Cardiac septum (tissue), 1 donor: ENCODE measurements at regions not wholly inside any gene's neighbourhood (a gene's known extent, or its start where the extent isn't known, plus 50 kb on each side); places are given as distances from the start of the nearest gene placed in this dataset.

Experiments used
- DNase-seq: peaks from one replicate; pipeline ENCODE4 v3.0.0-alpha.2; 2020; ENCODE audit warnings: low spot score
- intact Hi-C: fragments of 100-400 bp; cut with DNase I; formaldehyde crosslinking; loops from one replicate; pipeline ENCODE4 v1.14.0; 2022
- donor health status: DM: no; HTN: no; CAD: no.

DNA sequence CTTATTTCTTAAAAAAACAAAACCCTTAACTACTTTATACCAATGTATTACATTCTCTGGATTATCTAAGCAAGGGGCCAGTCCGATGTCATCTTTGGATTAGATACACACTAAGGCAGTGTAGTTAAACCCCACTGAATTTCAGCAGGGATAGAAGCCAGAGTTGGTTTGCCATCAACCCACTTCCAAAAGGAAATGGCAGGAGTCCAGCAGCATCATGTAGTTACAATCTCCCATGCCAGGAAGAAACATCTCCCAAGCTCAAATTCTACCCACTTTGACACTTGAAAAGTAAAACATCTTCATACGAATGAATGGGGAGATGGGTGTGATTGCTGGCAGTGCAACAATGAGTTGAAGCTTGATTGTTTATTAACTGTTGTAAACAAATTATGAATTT, 203.5 kb upstream of the PLXNC1 start:
- intact Hi-C loops = no loop called here
- no peak for DNase-seq

DNA sequence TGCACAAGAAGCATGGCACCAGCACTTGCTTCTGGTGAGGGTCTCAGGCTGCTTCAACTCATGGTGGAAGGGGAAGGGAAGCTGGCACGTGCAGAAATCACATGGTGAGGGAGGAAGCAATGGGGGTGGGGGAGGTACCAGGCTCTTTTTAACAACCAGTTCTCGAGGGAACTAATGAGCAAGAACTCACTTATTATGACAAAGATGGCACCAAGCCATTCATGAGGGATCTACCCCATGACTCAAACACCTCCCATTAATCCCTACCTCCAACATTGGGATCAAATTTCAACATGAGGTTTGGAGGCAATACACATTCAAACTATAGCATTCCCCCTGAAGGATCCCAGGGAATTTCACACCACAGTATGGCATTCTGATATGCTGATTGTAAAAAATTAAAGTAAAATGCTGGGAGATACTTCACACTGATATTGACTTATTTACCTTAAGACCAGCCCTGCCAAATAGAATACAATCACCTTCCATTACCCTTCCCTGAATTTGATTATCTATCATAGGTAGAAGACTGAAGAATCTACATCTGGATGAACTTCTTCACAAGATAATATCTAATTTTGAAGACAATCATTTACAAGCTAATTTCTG, 201.7 kb upstream of the PLXNC1 start:
- DNase-seq = no peak
- intact Hi-C loops = no loop called here

DNA sequence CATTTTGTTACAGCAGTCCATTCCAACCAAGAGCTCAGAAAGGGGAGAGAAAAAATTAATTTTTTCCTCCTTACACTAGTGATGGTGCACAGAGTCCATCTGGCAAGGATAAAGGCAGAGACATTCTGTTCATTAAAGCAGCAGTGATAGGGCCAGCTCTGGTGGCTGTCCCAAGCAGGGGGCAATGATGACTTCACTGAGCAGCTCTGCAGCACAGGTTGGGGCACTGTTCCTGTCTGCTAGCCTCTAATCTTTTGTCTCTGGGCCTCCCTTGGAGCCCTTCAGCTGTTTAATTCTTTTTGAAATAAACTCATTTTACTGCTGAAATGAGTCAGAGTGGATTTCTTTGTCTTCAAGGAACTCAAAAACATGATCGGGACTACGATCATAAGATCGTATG, 200.9 kb upstream of the PLXNC1 start:
- no peak for DNase-seq
- intact Hi-C loops = no loop called here

DNA sequence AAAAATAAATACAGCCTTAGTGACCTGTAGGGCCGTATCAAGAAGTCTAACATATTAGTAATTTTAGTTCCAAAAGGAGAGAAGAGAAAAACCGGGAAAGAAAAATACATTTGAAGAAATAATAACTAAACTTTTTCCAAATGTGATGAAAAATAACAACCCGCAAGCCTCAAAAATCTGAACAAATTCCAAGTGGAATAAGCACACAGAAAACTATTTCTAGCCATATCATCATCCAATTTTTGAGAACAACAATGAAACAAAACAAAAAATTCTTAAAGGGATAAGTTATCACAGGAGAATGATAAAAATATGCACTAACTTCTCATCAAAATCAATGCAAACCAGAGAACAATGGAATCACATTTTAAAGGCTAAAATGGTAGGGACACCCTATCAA, 198.1 kb upstream of the PLXNC1 start:
- DNase-seq = no peak
- intact Hi-C loops = no loop called here

DNA sequence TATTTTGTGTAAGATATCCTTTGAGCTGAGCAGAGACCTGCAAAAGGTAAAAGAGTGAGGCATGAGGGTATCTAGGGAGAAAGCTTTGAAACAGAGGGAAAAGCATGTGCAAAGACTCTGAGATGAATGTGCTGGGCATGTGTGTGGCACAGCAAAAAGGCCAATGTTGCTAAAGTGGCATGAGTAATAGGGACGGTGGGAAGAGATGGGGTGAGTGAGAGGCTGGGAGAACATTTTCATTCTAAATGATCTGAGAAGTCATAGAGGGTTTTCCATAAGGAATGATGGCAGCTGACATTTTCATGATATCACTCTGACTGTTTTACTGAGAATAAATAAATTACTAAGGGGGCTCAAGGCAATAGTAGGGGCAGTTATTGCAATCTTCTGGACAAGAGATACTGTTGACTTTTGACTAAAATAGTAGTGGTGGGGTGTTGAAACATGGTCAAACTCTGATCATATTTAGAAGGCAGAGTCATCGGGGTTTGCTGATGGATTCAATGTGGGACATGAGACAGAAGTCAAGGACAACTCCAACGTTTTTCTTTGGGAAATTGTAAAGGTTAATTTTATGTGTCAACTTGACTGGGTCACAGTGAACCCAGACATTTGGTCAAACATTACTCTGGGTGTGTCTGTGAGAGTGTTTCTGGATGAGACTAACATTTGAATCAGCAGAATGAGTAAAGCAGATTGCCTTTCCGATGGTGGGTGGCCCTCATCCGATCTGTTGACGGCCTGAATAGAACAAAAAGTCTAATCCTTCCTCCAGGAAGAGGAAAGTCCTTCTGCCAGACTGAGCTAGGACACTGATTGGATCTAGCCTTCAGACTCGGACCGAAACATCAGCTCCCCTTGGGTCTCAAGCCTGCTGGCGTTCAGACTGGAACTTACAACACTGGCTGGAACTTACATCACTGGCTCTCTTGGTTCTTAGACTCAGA, 193.9 kb upstream of the PLXNC1 start:
- intact Hi-C loops = loop anchor here (5.0 kb wide), 1 partner anchor 37 kb away; no protein-coding TSS in a partner anchor

DNA sequence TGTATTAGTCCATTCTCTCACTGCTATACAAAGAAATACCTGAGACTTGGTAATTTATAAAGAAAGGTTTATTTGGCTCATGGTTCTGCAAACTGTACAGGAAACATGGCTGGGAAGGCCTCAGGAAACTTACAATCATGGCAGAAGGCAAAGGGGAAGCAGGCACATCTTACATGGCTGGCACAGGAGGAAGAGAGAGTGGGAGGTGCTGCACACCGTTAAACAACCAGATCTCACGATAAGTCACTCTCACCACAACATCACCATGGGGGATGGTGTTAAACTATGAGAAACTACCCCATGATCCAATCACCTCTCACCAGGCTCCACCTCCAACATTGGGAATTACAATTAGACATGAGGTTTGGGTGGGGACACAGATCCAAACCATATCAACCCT, 191.8 kb upstream of the PLXNC1 start:
- DNase-seq = no peak
- intact Hi-C loops = loop anchor here (5.0 kb wide), 1 partner anchor 39 kb away; no protein-coding TSS in a partner anchor

More for the DNA sequence above, 193.9 kb upstream of the PLXNC1 start:
- no peak for DNase-seq

DNA sequence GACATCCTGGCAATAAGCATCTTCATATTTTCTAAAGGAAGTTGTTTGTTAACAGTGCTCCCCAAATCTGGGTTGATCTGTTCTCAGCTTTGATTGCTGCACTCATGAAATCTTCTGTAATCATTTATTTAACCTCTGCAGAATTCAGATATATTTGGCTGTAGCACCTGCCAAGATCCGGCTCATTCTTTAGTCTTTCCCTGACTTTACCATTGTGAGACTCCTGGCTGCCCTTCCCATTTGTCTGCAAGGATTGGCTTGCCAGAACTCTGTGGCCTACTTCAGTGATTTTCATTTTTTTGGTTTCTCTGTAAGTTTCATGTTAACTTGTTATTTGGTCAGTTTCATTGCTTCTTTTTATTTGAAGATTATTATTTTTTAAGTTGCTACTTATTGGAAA, 191.2 kb upstream of the PLXNC1 start:
- DNase-seq = no peak
- intact Hi-C loops = loop anchor here (5.0 kb wide), 1 partner anchor 40 kb away; no protein-coding TSS in a partner anchor

DNA sequence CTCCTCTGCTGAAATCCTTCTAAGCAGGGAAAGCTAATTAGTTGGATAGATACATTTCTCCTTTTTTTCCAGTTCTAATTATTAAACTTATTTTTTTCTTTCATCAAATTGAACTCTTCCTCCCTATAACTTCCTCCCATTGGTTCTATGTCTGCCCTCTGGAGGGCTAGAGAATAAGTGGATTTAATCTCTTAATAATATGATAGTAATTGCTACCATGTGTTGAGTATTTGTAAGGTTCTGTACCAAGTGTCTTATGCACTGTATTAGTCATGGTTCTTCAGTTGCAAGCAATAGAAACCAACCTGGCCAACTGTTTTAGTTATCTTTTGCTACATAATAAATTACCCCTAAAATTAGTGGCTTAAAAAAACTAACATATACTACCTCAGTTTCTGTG, 190.5 kb upstream of the PLXNC1 start:
- intact Hi-C loops = loop anchor here (5.0 kb wide), 1 partner anchor 41 kb away; no protein-coding TSS in a partner anchor
- no peak for DNase-seq

DNA sequence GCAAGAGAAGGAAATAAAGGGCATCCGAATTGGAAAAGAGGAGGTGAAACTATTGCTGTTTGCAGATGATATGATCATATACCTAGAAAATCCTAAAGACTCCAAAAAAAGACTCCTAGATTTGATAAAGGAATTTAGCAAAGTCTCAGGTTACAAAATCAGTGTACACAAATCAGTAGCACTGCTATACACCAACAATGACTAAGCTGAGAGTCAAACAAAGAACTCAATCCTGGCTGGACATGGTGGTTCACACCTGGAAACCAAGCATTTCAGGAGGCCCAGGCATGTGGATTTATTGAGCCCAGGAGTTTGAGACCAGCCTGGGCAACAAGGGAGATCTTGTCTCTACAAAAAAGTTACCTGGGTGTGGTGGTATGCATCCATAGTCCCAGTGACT, 188.7 kb upstream of the PLXNC1 start:
- intact Hi-C loops = loop anchor here (5.0 kb wide), 1 partner anchor 42 kb away; no protein-coding TSS in a partner anchor
- no peak for DNase-seq

DNA sequence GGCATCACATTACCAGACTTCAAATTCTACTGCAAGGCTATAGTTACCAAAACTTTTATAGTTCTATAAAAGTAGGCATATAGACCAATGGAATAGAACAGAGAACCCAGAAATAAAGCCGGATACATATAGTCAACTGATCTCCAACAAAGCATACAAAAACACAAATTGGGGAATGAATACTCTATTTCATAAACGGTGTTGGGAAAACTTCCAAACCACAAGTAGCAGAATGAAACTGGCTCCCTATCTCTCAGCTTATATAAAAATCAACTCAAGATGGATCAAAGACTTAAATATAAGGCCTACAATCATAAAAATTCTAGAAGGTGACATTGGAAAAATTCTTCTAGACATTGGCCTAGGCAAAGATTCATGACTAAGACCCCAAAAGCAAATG, 187.9 kb upstream of the PLXNC1 start:
- intact Hi-C loops = no loop called here
- DNase-seq = no peak

DNA sequence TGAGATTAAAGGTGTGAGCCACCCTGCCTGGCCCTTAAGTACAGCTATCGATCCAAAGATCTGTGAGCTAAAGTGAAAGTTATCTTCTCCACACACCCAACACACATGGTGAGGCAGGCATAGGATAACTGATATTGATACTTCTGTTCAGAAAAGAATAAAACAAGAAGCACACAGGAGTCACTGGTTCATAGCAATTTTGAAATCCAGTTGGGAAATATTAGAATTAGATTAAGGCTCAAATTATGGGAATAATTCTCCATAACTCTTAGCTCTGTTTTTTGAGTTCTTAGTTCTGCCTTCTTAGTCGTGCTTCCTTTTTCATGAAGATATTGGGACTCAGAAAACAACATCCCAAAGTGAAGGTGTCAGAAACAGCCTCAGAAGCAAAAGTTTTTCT, 186.0 kb upstream of the PLXNC1 start:
- intact Hi-C loops = no loop called here
- DNase-seq = no peak

DNA sequence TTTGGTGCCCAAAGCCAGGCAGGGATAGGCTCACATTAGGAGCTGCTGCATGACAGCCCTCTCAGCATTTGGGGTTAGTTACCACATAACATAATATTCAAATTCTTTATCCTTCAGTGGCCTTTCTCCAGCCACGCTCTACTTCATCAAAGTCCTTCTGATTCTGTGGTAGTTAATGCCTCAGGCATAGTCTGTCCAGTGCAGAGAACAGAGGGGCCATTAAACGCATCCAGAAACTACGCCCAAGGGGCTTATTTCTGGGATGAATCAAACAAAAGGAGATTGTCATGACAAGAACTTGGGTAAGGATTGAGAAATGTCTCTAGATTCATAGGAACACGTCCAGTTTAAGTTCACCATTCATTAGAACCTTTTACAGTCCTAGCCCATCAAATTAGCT, 183.4 kb upstream of the PLXNC1 start:
- DNase-seq = no peak
- intact Hi-C loops = no loop called here

DNA sequence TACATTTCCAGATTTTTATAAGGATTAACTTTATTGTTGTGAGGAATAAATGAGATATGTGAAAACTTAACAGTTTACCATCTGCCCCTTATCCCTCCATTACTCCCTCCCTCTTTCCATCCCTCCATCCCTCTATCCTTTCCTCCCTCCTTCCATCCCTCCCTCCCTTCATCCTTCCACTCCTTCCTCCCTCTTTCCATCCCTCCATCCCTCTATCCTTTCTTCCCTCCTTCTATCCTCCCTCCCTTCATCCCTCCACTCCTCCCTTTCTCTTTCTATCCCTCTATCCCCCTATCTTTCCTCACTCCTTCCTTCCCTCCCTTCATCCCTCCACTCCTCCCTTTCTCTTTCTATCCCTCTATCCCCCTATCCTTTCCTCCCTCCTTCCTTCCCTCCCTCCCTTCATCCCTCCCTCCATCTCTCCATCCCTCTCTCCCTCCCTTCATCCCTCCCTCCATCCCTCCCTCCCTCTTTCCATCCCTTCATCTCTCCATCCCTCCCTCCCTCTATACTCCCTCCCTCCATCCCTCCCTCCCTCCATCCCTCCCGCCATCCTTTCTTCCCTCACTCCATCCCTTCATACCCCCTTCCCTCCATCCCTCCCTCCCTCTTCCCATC, 181.8 kb upstream of the PLXNC1 start:
- DNase-seq = no peak
- intact Hi-C loops = no loop called here

DNA sequence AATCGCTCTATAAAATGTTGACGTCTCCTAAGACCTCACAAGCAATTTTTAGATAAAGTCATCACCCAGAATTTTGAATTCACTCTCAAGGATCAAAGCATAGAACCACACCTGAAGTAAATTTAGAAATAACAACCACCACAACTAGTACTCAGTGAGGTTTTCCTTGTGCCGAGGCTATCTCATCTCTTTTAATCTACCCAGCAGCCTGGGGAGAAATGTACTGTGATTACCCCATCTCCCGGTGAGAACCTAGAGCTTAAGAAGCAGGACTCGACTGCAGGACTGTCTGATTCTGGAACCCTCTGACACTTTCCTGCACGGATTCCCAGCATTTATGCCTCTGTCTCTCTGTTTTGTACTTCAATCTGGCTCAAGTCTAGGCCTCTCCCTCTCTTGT, 180.9 kb upstream of the PLXNC1 start:
- no peak for DNase-seq
- intact Hi-C loops = no loop called here

DNA sequence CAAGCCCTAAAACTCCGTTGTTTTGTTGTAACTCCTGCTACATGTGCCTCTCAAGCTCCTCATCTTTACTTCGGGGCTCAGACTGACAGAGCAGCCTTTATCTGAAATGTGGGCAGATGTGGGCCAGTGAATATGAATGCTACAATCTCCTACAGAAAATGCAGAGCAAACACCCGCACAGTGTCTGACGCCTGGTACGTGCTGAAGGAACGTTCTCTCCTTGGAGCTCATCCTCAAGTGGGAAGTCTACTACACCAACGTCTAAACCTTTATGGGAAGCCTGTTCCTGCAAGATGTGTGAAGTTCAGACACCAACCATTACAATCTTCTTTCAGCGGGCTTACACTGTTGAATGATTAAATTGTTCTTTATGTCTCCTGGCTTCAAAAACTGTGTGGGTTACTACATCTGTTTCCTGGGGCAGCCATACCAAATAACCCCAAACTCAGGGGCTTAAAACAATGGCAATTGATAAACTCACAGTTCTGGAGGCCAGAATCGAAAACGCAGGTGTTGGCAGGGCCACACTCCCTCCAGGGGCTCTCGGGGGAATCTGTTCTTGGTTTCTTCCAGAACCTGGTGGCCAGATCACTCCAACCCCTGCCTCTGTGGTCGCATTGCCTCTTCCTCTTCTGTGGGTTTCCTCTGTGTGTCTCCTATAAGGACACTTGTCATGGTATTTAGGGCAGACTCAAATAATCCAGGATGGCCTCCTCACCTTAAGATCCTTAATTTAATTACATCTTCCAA, 179.7 kb upstream of the PLXNC1 start:
- DNase-seq = no peak
- intact Hi-C loops = no loop called here

DNA sequence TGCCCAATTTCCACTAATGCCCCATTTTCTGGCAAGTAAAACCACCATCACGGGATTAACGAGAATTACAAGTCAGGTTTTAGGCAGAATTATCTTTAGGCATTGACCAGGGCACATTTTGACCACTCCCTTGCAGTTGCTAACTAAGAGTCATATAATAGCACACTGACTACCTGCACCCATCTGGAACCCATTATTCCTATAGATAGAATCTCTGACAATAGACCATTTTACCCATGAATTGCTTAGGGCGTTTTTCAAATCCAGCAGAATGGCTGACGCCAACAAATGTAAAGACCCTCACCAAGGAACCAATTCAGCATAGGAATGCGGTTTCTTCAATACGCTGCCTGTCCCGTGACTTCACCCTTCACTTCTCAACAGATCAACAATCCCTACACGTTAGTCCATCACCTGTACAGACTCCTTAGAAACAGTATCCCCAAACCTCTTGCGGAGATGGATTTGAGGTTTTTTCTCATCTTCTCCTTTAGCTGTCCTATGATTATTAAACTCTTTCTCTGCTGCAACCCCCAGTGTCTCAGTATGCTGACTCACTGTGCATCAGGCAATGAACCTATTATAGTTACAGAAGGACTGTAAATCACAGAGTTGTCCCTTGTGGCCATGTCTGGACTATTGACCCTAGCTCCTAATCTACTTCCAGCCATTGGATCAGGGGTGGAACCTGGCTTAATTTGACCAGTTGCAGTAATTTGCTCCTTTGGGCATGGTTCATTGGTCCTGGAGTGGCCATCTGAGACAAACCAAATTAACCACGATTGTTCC, 177.3 kb upstream of the PLXNC1 start:
- intact Hi-C loops = loop anchor here (5.0 to 10.0 kb wide), 2 partner anchors 74 to 296 kb away; partner anchors contain the start of gene CRADD
- DNase-seq = no peak

DNA sequence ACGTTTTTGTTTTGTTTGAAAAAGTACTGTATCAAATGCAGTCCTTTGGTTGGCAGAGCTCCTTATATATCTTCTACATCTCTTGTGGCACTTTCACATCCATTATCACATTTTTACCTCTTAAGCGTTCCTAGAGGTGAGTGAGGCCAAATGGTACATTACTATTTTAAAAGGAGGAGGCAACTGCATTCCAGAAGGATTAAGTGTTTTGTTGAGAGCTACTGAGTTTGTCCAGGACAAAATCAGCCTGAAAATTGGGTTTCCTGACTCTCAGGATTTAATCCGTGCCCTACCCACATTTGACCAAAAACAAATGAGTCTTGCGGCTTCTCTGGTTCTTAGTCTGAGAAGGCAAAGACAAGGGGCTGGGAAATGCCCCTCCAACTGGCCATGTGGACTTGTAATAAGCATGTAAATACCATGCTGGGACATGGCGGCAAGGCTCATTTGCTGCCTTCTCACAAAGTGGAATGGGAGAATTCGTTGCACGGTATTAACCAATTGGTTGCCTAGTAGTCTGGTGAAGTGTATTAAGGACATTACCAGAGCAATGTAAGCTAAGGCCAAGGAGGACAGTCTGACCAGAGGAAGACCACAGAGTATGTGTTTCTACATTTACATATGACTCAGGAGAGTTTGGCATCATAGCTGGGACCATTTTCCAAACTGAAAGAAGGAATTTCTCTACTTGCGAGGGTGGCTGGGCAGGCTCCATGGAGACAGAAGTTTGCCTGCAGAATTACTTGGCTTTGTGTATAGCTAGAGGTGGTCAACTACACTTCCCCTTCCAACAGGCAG, 175.8 kb upstream of the PLXNC1 start:
- intact Hi-C loops = loop anchor here (5.0 to 10.0 kb wide), 2 partner anchors 75 to 298 kb away; partner anchors contain the start of gene CRADD

DNA sequence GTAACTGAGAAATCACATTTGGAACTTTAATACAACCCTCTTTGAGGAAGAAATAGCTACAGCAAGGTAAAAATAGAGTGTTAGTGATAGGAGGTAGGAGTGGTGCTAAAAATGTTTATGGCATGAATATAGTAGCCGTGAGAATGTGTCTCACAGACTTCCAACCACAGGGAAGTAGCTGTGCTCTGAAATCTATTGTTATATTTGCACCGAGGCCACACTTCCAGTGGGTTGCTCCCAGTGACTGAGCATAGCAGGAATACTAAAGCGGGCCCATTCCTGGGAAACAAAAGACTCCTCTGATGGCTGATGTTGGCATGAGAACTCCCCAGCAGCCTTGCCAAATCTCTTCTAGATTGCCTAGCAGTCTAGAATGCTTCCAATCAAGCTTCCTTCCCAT, 174.1 kb upstream of the PLXNC1 start:
- DNase-seq = no peak
- intact Hi-C loops = loop anchor here (5.0 to 10.0 kb wide), 2 partner anchors 77 to 299 kb away; partner anchors contain the start of gene CRADD

More for the DNA sequence above, 175.8 kb upstream of the PLXNC1 start:
- no peak for DNase-seq
